ENCODE measurements at regions not wholly inside any gene's neighbourhood (a gene's known extent, or its start where the extent isn't known, plus 50 kb on each side); places are given as distances from the start of the nearest gene placed in this dataset.

DNA sequence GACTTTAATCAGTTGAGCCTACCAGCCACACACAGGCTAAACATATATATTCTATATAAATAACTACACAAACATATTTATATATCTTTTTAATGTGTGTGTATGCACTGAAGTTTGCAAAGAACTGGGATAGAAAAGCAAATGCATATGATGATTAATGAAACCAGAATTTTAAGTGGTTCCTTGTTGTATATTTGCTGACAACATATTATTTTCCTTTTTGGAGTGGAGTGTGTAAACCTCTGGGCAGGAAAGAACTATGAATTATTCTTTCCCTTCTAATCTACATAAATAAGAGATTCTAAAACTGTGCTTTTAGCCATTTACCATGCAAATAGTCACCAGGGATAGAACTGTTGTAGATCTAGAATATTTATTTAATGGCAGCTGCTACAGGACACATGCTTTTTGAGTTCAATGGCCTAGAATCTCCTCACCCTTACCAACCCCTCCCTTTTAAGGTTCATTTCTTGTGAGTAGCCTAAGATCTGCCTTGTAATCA is 187.6 kb downstream of the BACH1 start:
- Histone ChIP-seq H2BK5ac (ENCODE audit: low read depth, low read length, poor library complexity, severe bottlenecking) (no peak overlapping the region), H3K9me3 (ENCODE audit: control insufficient read depth, insufficient read depth, low read length) (no peaks in the 10 kb centered on the region), H2BK15ac (ENCODE audit: low read depth, low read length) (no peak overlapping the region), H3K4me1 (ENCODE audit: control insufficient read depth, insufficient read depth, low read length) (peaks cover 9% of the 10 kb centered on the region; the same call in 1 of the 2 replicates), H4K8ac (ENCODE audit: low read depth in 2 of 2, low read length in 2 of 2) (no peak overlapping the region), H4K5ac (ENCODE audit: low read depth, low read length) (no peak overlapping the region), H3K9me1 (ENCODE audit: insufficient read depth, low read length) (no peaks in the 10 kb centered on the region), H3K4me3 (ENCODE audit: insufficient read depth, low read depth, low read length) (no peak overlapping the region), H3K4me2 (ENCODE audit: low read depth, low read length) (no peak overlapping the region), H3K56ac (ENCODE audit: extremely low read depth, insufficient read depth, low read length) (no peak overlapping the region), H2BK120ac (ENCODE audit: low read depth, low read length) (no peak overlapping the region), H3K4ac (ENCODE audit: low read depth, low read length) (no peak overlapping the region), H3K14ac (replicated peaks; ENCODE audit: low read depth, low read length) (no peak overlapping the region; the same call in 1 of the 2 replicates), H2AFZ (replicated peaks; ENCODE audit: low read length, poor library complexity) (no peak overlapping the region), H4K91ac (ENCODE audit: insufficient read depth, low read depth, low read length) (no peak overlapping the region), H2AK5ac (ENCODE audit: low read depth, low read length) (no peak overlapping the region), H2AK9ac (replicated peaks; ENCODE audit: low read depth, low read length, poor library complexity) (no peak overlapping the region), H4K20me1 (ENCODE audit: insufficient read depth, low read length) (no peaks in the 10 kb centered on the region), H3K27ac (ENCODE audit: insufficient read depth, low read length) (no peak overlapping the region), H3K79me1 (ENCODE audit: low read depth in 1 of 2, low read length in 2 of 2) (no peaks in the 10 kb centered on the region; a peak in 1 of 4 replicates), H3K9ac (ENCODE audit: low read depth, low read length) (no peak overlapping the region; the same call in 1 of the 2 replicates), H3K23ac (ENCODE audit: low read depth, low read length) (no peak overlapping the region), H3K36me3 (ENCODE audit: control insufficient read depth, insufficient read depth, low read length) (no peaks in the 10 kb centered on the region), H3K27me3 (ENCODE audit: control insufficient read depth, insufficient read depth, low read length) (no peaks in the 10 kb centered on the region), H3K18ac (ENCODE audit: low read depth, low read length) (peak overlapping the region; percentile 75), H2BK20ac (ENCODE audit: low read depth, low read length) (no peak overlapping the region)
- dilution Hi-C loops (cut with HindIII; ENCODE audit: low sequenced_read_pairs, unreplicated experiment) (no loop called here), in situ Hi-C loops (cut with MboI; ENCODE audit: low sequenced_read_pairs) (no loop called here), intact Hi-C loops (cut with micrococcal nuclease) (no loop called here)
- ATAC-seq (ENCODE audit: low read depth), result 0 out of 2 replicates have a peak, but pooled peaks have one; percentile 19
- POLR2A ChIA-PET (ENCODE audit: unreplicated experiment), result no interaction called here
- TF ChIP-seq MAFK (IDR thresholded peaks at IDR 0.05; ENCODE audit: low read depth, low read length) (peak; percentile 78), MAZ (IDR thresholded peaks at IDR 0.05; ENCODE audit: borderline replicate concordance, low read depth, low read length) (no peak)
- CTCF ChIA-PET, result no interaction called here
- no TSS peak for BruUV-seq (replicated peaks)
- no peak for DNase-seq
